GM10248 (cell line): ENCODE measurements at regions not wholly inside any gene's neighbourhood (a gene's known extent, or its start where the extent isn't known, plus 50 kb on each side); places are given as distances from the start of the nearest gene placed in this dataset.

Experiments used
- CTCF ChIA-PET: fragments of 300-600 bp; sonication (Branson Sonifier 250); formaldehyde crosslinking; extraction: SDS; loops from one replicate; lab custom pipeline; 2021; ENCODE audit warnings: antibody characterized with exemption; lab: Yijun Ruan, JAX
- POLR2A ChIA-PET: fragments of 350-650 bp; sonication (Branson Sonifier 250); formaldehyde crosslinking; extraction: SDS; loops from one replicate; lab custom pipeline; 2020; ENCODE audit warnings: antibody characterized with exemption; lab: Yijun Ruan, JAX
- DNase-seq: peaks from one replicate; pipeline ENCODE4 v3.0.0; 2012; ENCODE audit errors: extremely low spot score
- TF ChIP-seq, protein P1 (sequence below): IDR thresholded peaks from 2 replicates; pipeline ENCODE4 v1.5.1; 2012; ENCODE audit warnings: mild to moderate bottlenecking, low read depth; ENCODE audit errors: extremely low read depth, missing control alignments, control extremely low read depth

DNA sequence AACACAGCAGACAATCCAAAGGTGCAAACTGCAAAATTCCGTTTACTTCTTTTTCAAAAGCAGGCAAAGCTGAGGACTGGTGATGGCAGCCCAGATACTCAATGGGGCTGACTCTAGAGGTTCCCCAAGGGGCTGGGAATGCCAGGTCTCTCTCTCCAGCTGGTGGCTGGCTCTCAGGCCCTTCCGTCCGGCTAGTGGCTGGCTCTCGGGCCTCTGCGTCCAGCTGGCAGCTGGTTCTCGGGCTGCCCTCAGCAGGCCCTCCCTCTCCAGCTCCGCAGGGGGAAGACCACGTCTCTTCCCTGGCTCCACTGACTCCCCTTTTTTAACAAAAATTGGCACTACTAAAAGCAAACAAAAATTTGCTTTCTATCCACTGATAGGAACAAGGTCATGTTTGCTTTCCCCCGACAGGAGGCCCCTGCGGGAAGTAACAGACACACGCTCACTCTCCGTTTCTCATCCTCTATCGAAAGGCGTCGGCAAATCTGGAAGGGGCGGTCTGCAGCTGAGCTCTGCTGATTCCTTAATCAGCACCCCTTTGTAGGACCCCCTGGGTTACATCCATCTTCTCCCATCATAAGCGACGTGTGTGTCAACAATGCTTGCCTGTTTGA lies 381.4 kb downstream of the BRD1 start:
- POLR2A ChIA-PET = no interaction called here
- no peak for DNase-seq
- TF ChIP-seq, protein P1, sequence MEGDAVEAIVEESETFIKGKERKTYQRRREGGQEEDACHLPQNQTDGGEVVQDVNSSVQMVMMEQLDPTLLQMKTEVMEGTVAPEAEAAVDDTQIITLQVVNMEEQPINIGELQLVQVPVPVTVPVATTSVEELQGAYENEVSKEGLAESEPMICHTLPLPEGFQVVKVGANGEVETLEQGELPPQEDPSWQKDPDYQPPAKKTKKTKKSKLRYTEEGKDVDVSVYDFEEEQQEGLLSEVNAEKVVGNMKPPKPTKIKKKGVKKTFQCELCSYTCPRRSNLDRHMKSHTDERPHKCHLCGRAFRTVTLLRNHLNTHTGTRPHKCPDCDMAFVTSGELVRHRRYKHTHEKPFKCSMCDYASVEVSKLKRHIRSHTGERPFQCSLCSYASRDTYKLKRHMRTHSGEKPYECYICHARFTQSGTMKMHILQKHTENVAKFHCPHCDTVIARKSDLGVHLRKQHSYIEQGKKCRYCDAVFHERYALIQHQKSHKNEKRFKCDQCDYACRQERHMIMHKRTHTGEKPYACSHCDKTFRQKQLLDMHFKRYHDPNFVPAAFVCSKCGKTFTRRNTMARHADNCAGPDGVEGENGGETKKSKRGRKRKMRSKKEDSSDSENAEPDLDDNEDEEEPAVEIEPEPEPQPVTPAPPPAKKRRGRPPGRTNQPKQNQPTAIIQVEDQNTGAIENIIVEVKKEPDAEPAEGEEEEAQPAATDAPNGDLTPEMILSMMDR = no peak
- CTCF ChIA-PET = interaction anchor here (1.8 kb wide), 1 partner anchor 9 kb away, joined by 4 read pairs; no protein-coding TSS in a partner anchor

DNA sequence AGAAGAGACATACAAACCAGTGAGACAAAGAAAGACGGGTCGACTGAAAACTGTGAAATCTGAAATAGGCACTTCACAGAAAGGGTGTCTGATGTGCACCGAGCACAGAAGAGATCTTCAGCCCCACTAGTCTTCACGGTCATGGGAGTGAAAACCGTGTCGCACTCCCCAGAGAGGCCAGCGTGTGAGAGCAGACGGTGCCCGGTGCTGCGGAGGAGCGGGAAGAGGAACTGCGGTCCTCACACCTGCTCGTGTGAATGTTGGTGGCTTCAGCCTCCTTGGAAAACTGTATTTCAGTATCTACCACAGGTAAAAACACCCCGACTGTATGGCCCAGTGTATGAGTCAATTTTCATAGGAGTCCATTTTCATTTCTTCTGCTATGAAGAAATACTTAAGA lies 382.9 kb downstream of the BRD1 start:
- DNase-seq = no peak

DNA sequence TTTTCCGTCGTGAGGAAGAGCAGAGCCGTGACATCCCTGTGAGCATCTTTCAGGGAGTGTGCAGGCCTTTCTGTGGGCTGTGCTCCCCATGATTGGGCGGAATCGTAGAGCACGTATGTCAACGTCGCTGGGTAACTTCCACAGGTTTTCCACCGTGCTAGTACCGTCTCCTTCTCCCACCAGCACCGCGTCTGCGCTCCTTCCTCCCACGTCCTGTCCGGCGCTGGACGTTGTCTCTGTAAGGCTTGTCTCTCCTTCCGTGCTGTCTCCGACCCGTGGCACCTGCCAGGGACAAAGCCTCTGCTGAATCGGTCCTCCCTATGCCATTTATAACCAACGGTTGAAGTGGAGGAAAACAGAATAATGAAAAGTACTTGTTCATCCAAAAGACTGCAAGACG lies 386.7 kb downstream of the BRD1 start:
- POLR2A ChIA-PET = no interaction called here

More for the DNA sequence above, 382.9 kb downstream of the BRD1 start:
- POLR2A ChIA-PET = no interaction called here
- TF ChIP-seq, protein P1 = no peak
- CTCF ChIA-PET = no interaction called here

DNA sequence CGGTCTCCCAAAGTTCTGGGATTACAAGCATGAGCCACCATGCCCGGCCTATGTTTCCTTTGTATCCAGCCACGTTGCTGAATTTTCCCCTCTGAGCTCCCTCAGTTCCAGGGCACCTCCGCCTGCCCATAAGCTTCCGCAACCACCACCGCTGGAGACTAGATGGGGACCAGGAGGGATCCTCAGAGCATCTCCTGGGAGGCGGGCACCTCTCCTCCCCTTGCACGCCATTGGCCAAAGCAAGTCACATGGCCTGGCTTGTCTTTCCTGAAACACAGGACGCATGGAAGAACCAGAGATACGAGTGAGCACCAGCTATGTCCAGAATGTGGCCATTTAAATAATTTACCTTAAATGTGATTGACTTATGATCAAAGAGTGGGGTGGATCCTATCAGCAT lies 388.3 kb downstream of the BRD1 start:
- ChIA-PET POLR2A (no interaction called here), CTCF (no interaction called here)
- TF ChIP-seq, protein P1 = no peak
- DNase-seq = no peak

More for the DNA sequence above, 386.7 kb downstream of the BRD1 start:
- DNase-seq = no peak
- TF ChIP-seq, protein P1 = no peak
- CTCF ChIA-PET = no interaction called here

DNA sequence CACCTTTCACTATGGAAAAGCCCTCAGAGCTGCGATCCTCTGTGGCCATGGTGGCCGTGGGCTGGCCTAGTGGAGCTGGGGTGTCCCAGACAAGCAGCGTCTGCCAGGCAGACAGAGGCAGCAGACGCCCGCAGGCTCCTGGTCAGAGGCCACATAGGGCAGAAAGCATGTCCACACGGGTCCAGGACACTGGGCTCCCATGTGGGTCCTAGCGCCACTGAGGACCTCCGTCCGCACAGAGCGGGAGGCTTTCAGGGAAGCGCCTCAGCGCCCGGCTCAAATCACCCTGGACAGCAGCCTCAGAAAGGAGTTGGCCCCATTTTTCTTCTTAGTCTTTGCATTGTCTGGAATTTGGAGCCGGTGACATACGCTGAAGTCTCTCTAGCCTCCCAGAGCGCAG lies 389.7 kb downstream of the BRD1 start:
- TF ChIP-seq, protein P1 = no peak
- ChIA-PET CTCF (no interaction called here), POLR2A (no interaction called here)
- DNase-seq = no peak

DNA sequence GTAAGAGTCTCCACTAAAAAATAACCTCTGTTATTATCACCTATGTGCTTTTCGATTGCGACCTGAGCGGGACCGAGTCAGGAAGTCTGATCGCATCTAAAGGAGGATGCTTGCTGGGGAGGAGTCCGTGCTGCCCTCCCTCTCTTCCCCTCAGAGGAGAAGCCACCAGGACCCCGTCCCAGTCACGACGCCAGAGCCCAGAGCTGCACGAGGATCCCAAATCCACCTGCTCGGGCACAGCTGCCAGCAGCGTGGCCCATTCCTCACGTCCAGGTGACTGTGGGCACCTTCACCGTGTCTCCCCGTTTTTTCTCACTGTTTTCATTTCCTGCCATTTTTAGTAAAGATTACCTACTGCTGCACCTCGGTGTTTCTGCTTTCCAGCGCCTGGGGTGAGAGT lies 390.3 kb downstream of the BRD1 start:
- CTCF ChIA-PET = no interaction called here
- TF ChIP-seq, protein P1 = no peak
- DNase-seq = no peak
- POLR2A ChIA-PET = no interaction called here
